ENCODE measurements at regions not wholly inside any gene's neighbourhood (a gene's known extent, or its start where the extent isn't known, plus 50 kb on each side); places are given as distances from the start of the nearest gene placed in this dataset.

DNA sequence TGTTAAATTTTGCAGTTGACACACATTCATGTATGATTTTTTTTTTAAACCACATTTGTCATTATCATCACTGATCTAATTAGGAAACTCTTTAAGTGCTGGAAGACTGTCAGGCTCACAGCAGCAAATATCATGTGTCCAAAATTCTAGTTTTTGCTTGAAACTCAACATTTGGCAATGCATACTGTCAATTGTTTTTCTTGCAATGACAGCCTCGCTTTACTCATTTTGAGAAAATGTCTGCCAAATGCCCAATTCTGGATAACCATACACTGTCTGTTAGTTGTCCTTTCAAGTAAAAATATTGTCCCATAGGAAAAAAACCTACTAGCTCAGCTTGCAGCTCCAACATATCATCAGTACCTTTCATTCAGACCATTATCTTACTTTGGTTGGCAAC lies 523.9 kb upstream of the ARGLU1 start:
- TF ChIP-seq, protein P1, sequence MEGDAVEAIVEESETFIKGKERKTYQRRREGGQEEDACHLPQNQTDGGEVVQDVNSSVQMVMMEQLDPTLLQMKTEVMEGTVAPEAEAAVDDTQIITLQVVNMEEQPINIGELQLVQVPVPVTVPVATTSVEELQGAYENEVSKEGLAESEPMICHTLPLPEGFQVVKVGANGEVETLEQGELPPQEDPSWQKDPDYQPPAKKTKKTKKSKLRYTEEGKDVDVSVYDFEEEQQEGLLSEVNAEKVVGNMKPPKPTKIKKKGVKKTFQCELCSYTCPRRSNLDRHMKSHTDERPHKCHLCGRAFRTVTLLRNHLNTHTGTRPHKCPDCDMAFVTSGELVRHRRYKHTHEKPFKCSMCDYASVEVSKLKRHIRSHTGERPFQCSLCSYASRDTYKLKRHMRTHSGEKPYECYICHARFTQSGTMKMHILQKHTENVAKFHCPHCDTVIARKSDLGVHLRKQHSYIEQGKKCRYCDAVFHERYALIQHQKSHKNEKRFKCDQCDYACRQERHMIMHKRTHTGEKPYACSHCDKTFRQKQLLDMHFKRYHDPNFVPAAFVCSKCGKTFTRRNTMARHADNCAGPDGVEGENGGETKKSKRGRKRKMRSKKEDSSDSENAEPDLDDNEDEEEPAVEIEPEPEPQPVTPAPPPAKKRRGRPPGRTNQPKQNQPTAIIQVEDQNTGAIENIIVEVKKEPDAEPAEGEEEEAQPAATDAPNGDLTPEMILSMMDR (IDR thresholded peaks at IDR 0.05) = no peak
- no peak for TF ChIP-seq POLR2AphosphoS5 (IDR thresholded peaks at IDR 0.05)

All from breast epithelium (tissue), 3 donors.